GM12891 (cell line): ENCODE measurements at regions not wholly inside any gene's neighbourhood (a gene's known extent, or its start where the extent isn't known, plus 50 kb on each side); places are given as distances from the start of the nearest gene placed in this dataset.

ENCODE experiments used
- PAX5 ChIP-seq: IDR thresholded peaks from 2 replicates; pipeline ENCODE4 v1.6.1; 2011; ENCODE audit warnings: low read length, moderate library complexity, mild to moderate bottlenecking; ENCODE audit not compliant: insufficient read depth, severe bottlenecking
- POLR2A ChIP-seq: IDR thresholded peaks from 2 replicates; pipeline ENCODE4 v1.6.1; 2011; ENCODE audit warnings: low read depth, low read length, control low read depth
- POLR2AphosphoS5 ChIP-seq: IDR thresholded peaks from 2 replicates; pipeline ENCODE4 v1.6.1; 2011; ENCODE audit warnings: low read depth, low read length, control low read depth
- TAF1 ChIP-seq: IDR thresholded peaks from 2 replicates; pipeline ENCODE4 v1.6.1; 2011; ENCODE audit warnings: low read depth, low read length, control low read depth

DNA sequence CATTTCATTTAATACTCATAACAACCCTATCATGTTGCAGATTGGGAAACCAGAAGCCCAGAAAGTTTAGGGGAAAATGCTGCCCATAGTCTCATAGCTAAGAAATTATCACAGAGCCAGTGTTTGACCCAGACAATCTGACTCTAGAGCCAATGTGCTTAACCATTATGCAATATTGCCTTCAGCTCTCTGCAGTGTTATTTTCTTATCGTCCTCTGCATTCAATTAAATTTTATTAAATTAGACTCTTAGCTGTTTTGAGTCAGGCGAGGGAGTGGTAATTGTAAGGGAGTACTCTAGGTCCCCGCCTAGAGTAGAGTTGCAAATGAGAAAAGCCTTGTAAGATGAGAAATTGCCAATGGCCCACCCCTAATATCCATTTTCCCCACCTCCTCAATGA lies 191.1 kb downstream of the TTLL7 start:
- TF ChIP-seq POLR2A: no peak
- TF ChIP-seq POLR2AphosphoS5: no peak
- TF ChIP-seq TAF1: no peak
- no peak for TF ChIP-seq PAX5
